Keratinocyte (primary cell): ENCODE measurements at regions not wholly inside any gene's neighbourhood (a gene's known extent, or its start where the extent isn't known, plus 50 kb on each side); places are given as distances from the start of the nearest gene placed in this dataset.

ENCODE experiments used
- DNase-seq: peaks from one replicate; pipeline ENCODE4 v3.0.0-alpha.2; 2011; ENCODE audit warnings: low read depth, missing footprints, low spot score
- FAIRE-seq: peaks from 2 replicates; lab custom pipeline; 2011; peaks lifted over from hg19 to GRCh38; lab: Jason Lieb, UNC
- H2AFZ ChIP-seq: 2 replicates; pipeline ENCODE4 v1.6.0; 2012; ENCODE audit warnings: low read length, control low read depth, inconsistent platforms; ENCODE audit not compliant: control insufficient read depth
- H3K27ac ChIP-seq: 2 replicates; pipeline ENCODE4 v1.5.1; 2011; ENCODE audit warnings: low read length; ENCODE audit not compliant: control insufficient read depth, insufficient read depth
- H3K27me3 ChIP-seq: 3 replicates; pipeline ENCODE4 v1.6.0; 2011; ENCODE audit warnings: low read length; ENCODE audit not compliant: control insufficient read depth, insufficient read depth; ENCODE audit errors: extremely low read depth
- H3K36me3 ChIP-seq, 2 experiments: 2 replicates in 1 of 2; 3 replicates in 1 of 2; pipeline ENCODE4 v1.5.1; 2011; ENCODE audit warnings: low read length in 2 of 2, mild to moderate bottlenecking in 1 of 2; ENCODE audit not compliant: control insufficient read depth in 2 of 2, insufficient read depth in 2 of 2; ENCODE audit errors: extremely low read depth in 1 of 2
- H3K4me1 ChIP-seq: 3 replicates; pipeline ENCODE4 v1.5.1; 2011; ENCODE audit warnings: low read length; ENCODE audit not compliant: control insufficient read depth, insufficient read depth; ENCODE audit errors: extremely low read depth
- H3K4me2 ChIP-seq: 3 replicates; pipeline ENCODE4 v1.6.0; 2011; ENCODE audit warnings: low read depth, low read length; ENCODE audit not compliant: control insufficient read depth, insufficient read depth; ENCODE audit errors: extremely low read depth
- H3K4me3 ChIP-seq, 3 experiments: fragments of 200-600 bp in 1 of 3; sonication (generic) in 1 of 3; 2 replicates in 2 of 3; 3 replicates in 1 of 3; pipeline ENCODE4 v1.5.1; 2011 to 2016; ENCODE audit warnings: low read length in 3 of 3, mild to moderate bottlenecking in 3 of 3, control low read depth in 2 of 3, inconsistent platforms in 1 of 3, low read depth in 1 of 3, mixed read lengths in 1 of 3, mixed run types in 1 of 3, moderate library complexity in 1 of 3; ENCODE audit not compliant: control insufficient read depth in 2 of 3, insufficient read depth in 2 of 3; ENCODE audit errors: extremely low read depth in 1 of 3
- H3K79me2 ChIP-seq: 2 replicates; pipeline ENCODE4 v1.6.0; 2012; ENCODE audit warnings: low read length; ENCODE audit not compliant: control insufficient read depth, insufficient read depth
- H3K9ac ChIP-seq: 3 replicates; pipeline ENCODE4 v1.6.0; 2011; ENCODE audit warnings: low read length; ENCODE audit not compliant: control insufficient read depth, insufficient read depth; ENCODE audit errors: extremely low read depth
- H3K9me1 ChIP-seq: 3 replicates; pipeline ENCODE4 v1.6.0; 2011; ENCODE audit warnings: low read length; ENCODE audit not compliant: control insufficient read depth, insufficient read depth; ENCODE audit errors: extremely low read depth
- H3K9me3 ChIP-seq: 2 replicates; pipeline ENCODE4 v1.5.1; 2012; ENCODE audit warnings: low read depth, low read length; ENCODE audit not compliant: control insufficient read depth
- H4K20me1 ChIP-seq: 3 replicates; pipeline ENCODE4 v1.6.0; 2011; ENCODE audit warnings: low read length; ENCODE audit not compliant: control insufficient read depth, insufficient read depth; ENCODE audit errors: extremely low read depth
- CTCF ChIP-seq, 3 experiments: IDR thresholded peaks in 1 of 3; conservative IDR thresholded peaks in 1 of 3; optimal IDR thresholded peaks in 1 of 3; 2 replicates in 2 of 3; 3 replicates in 1 of 3; pipeline versions ENCODE3 to v1.5.1; 2011; ENCODE audit warnings: low read length in 3 of 3, mild to moderate bottlenecking in 3 of 3, moderate library complexity in 2 of 3, control low read depth in 1 of 3, inconsistent platforms in 1 of 3; ENCODE audit not compliant: insufficient read depth in 2 of 3; ENCODE audit errors: extremely low read depth in 1 of 3
- EZH2 ChIP-seq: IDR thresholded peaks from one replicate; pipeline ENCODE4 v1.6.1; 2012; ENCODE audit warnings: inconsistent platforms, mild to moderate bottlenecking, low read length, moderate library complexity
- dilution Hi-C: fragments of 300-500 bp; cut with MboI; formaldehyde crosslinking; loops from one replicate; pipeline ENCODE4 v1.7.0; 2020; ENCODE audit warnings: low sequenced_read_pairs; ENCODE audit not compliant: extremely low pct_ligation_motif_present

GRCh38 chr17:72379516-72379915 lies 258.7 kb downstream of the SOX9 start:
- H2AFZ ChIP-seq, result no peak overlapping the region
- DNase-seq, result no peak
- H3K9ac ChIP-seq, result no peak overlapping the region
- H4K20me1 ChIP-seq, result no peaks in the 10 kb centered on the region
- no peak for TF ChIP-seq CTCF (optimal IDR thresholded peaks at IDR 0.05 in 1 of 3, IDR thresholded peaks at IDR 0.05 in 1 of 3, conservative IDR thresholded peaks at IDR 0.05 in 1 of 3; ENCODE audit: extremely low read depth in 1 of 3, insufficient read depth in 2 of 3, low read length in 3 of 3)
- no peak for TF ChIP-seq EZH2
- H3K4me3 ChIP-seq, result no peak overlapping the region
- no peak overlapping the region for H3K27ac ChIP-seq
- no peak overlapping the region for H3K4me2 ChIP-seq
- no peaks in the 10 kb centered on the region for H3K4me1 ChIP-seq
- dilution Hi-C loops, result no loop called here
- H3K79me2 ChIP-seq, result no peaks in the 10 kb centered on the region
- no peak for FAIRE-seq
- H3K36me3 ChIP-seq, result no peaks in the 10 kb centered on the region
- H3K9me1 ChIP-seq, result no peaks in the 10 kb centered on the region
- H3K27me3 ChIP-seq, result peaks cover 2% of the 10 kb centered on the region
- H3K9me3 ChIP-seq, result no peaks in the 10 kb centered on the region

- no peak overlapping the region for H3K9ac ChIP-seq
- FAIRE-seq, result no peak
Observed at GRCh38 chr17:72380120-72380519, 259.3 kb downstream of the SOX9 start.

More at GRCh38 chr17:72380120-72380519, 259.3 kb downstream of the SOX9 start:
- Histone ChIP-seq H3K9me1 (no peaks in the 10 kb centered on the region), H3K36me3 (no peaks in the 10 kb centered on the region), H3K4me2 (no peak overlapping the region), H3K4me1 (no peaks in the 10 kb centered on the region), H4K20me1 (no peaks in the 10 kb centered on the region), H2AFZ (no peak overlapping the region), H3K27me3 (peaks cover 2% of the 10 kb centered on the region), H3K79me2 (no peaks in the 10 kb centered on the region), H3K4me3 (no peak overlapping the region), H3K9me3 (no peaks in the 10 kb centered on the region), H3K27ac (no peak overlapping the region)
- dilution Hi-C loops, result no loop called here
- TF ChIP-seq CTCF (optimal IDR thresholded peaks at IDR 0.05 in 1 of 3, IDR thresholded peaks at IDR 0.05 in 1 of 3, conservative IDR thresholded peaks at IDR 0.05 in 1 of 3; ENCODE audit: extremely low read depth in 1 of 3, insufficient read depth in 2 of 3, low read length in 3 of 3) (no peak), EZH2 (no peak)
- no peak for DNase-seq
